ENCODE measurements at regions not wholly inside any gene's neighbourhood (a gene's known extent, or its start where the extent isn't known, plus 50 kb on each side); places are given as distances from the start of the nearest gene placed in this dataset.
A peak's percentile ranks its signal among the peaks of the same experiment; 100 is the strongest.

- Histone ChIP-seq H3K14ac (ENCODE audit: low read length) (no peak overlapping the region), H3K36me3 (ENCODE audit: control insufficient read depth in 1 of 2, insufficient read depth in 2 of 2, low read length in 2 of 2) (no peaks in the 10 kb centered on the region), H3K9me3 (ENCODE audit: insufficient read depth, low read depth, low read length) (no peaks in the 10 kb centered on the region), H2BK5ac (ENCODE audit: low read depth, low read length, poor library complexity) (peak overlapping the region; percentile 31), H3K4me1 (ENCODE audit: control insufficient read depth in 1 of 2, insufficient read depth in 2 of 2, low read length in 2 of 2) (peaks cover 2 to 4% of the 10 kb centered on the region in 2 experiments), H3K79me1 (ENCODE audit: low read length) (peaks cover 2% of the 10 kb centered on the region), H3K4me2 (ENCODE audit: low read length) (no peak overlapping the region), H4K91ac (ENCODE audit: low read depth, low read length) (no peak overlapping the region), H4K8ac (ENCODE audit: low read depth, low read length) (peak overlapping the region; percentile 19), H3K27ac (ENCODE audit: low read depth, low read length) (no peak overlapping the region), H3K79me2 (ENCODE audit: control insufficient read depth, insufficient read depth, low read length, poor library complexity) (no peaks in the 10 kb centered on the region), H3K4ac (ENCODE audit: low read depth, low read length) (no peak overlapping the region), H3K4me3 (ENCODE audit: low read depth, low read length) (no peak overlapping the region), H4K12ac (ENCODE audit: low read depth, low read length) (no peak overlapping the region), H2AK5ac (ENCODE audit: low read length) (no peak overlapping the region), H2AFZ (ENCODE audit: insufficient read depth, low read length, poor library complexity) (no peak overlapping the region), H3K18ac (ENCODE audit: low read length) (no peak overlapping the region), H3K27me3 (ENCODE audit: insufficient read depth, low read length) (no peaks in the 10 kb centered on the region), H2BK120ac (ENCODE audit: insufficient read depth, low read length, poor library complexity) (no peak overlapping the region), H2BK12ac (ENCODE audit: low read length) (no peak overlapping the region), H3K9ac (ENCODE audit: low read length) (no peak overlapping the region), H3K23ac (ENCODE audit: low read length) (no peak overlapping the region)
- no CpG with 5 or more reads among the region's 3 CpGs for WGBS (ENCODE audit: extremely low coverage, insufficient coverage, insufficient read length)
- DNase-seq = peak; percentile 81 to 87
Observed at GRCh38 chr11:32259641-32260081, 168.8 kb downstream of the RCN1 start.

GRCh38 chr11:32262367-32262766, 171.5 kb downstream of the RCN1 start:
- Histone ChIP-seq H2BK120ac (ENCODE audit: insufficient read depth, low read length, poor library complexity) (no peak overlapping the region), H3K27me3 (ENCODE audit: insufficient read depth, low read length) (no peaks in the 10 kb centered on the region), H3K9me3 (ENCODE audit: insufficient read depth, low read depth, low read length) (no peaks in the 10 kb centered on the region), H3K4ac (ENCODE audit: low read depth, low read length) (no peak overlapping the region), H3K14ac (ENCODE audit: low read length) (no peak overlapping the region), H4K8ac (ENCODE audit: low read depth, low read length) (no peak overlapping the region), H2BK12ac (ENCODE audit: low read length) (no peak overlapping the region), H3K9ac (ENCODE audit: low read length) (no peak overlapping the region), H4K91ac (ENCODE audit: low read depth, low read length) (no peak overlapping the region), H3K18ac (ENCODE audit: low read length) (no peak overlapping the region), H3K4me1 (ENCODE audit: control insufficient read depth in 1 of 2, insufficient read depth in 2 of 2, low read length in 2 of 2) (peaks cover 2 to 4% of the 10 kb centered on the region in 2 experiments), H2AFZ (ENCODE audit: insufficient read depth, low read length, poor library complexity) (no peak overlapping the region), H3K79me1 (ENCODE audit: low read length) (peaks cover 2% of the 10 kb centered on the region), H3K4me2 (ENCODE audit: low read length) (no peak overlapping the region), H2AK5ac (ENCODE audit: low read length) (no peak overlapping the region), H3K27ac (ENCODE audit: low read depth, low read length) (no peak overlapping the region), H3K23ac (ENCODE audit: low read length) (no peak overlapping the region), H3K79me2 (ENCODE audit: control insufficient read depth, insufficient read depth, low read length, poor library complexity) (no peaks in the 10 kb centered on the region), H3K4me3 (ENCODE audit: low read depth, low read length) (no peak overlapping the region), H3K36me3 (ENCODE audit: control insufficient read depth in 1 of 2, insufficient read depth in 2 of 2, low read length in 2 of 2) (no peaks in the 10 kb centered on the region), H2BK5ac (ENCODE audit: low read depth, low read length, poor library complexity) (no peak overlapping the region), H4K12ac (ENCODE audit: low read depth, low read length) (no peak overlapping the region)
- WGBS (ENCODE audit: extremely low coverage, insufficient coverage, insufficient read length) = no CpG with 5 or more reads among the region's 1 CpG
- no peak for DNase-seq

GRCh38 chr11:32265911-32266310, 169.4 kb downstream of the WT1 start:
- Histone ChIP-seq H3K4ac (ENCODE audit: low read depth, low read length) (no peak overlapping the region), H3K9ac (ENCODE audit: low read length) (no peak overlapping the region), H4K8ac (ENCODE audit: low read depth, low read length) (no peak overlapping the region), H2BK120ac (ENCODE audit: insufficient read depth, low read length, poor library complexity) (no peak overlapping the region), H3K9me3 (ENCODE audit: insufficient read depth, low read depth, low read length) (no peaks in the 10 kb centered on the region), H4K91ac (ENCODE audit: low read depth, low read length) (no peak overlapping the region), H3K4me1 (ENCODE audit: control insufficient read depth in 1 of 2, insufficient read depth in 2 of 2, low read length in 2 of 2) (peaks cover 2 to 4% of the 10 kb centered on the region in 2 experiments), H3K18ac (ENCODE audit: low read length) (no peak overlapping the region), H2BK12ac (ENCODE audit: low read length) (no peak overlapping the region), H3K27ac (ENCODE audit: low read depth, low read length) (no peak overlapping the region), H2BK5ac (ENCODE audit: low read depth, low read length, poor library complexity) (no peak overlapping the region), H3K23ac (ENCODE audit: low read length) (no peak overlapping the region), H4K12ac (ENCODE audit: low read depth, low read length) (no peak overlapping the region), H2AFZ (ENCODE audit: insufficient read depth, low read length, poor library complexity) (no peak overlapping the region), H3K14ac (ENCODE audit: low read length) (no peak overlapping the region), H3K27me3 (ENCODE audit: insufficient read depth, low read length) (no peaks in the 10 kb centered on the region), H3K4me3 (ENCODE audit: low read depth, low read length) (no peak overlapping the region), H3K79me1 (ENCODE audit: low read length) (no peaks in the 10 kb centered on the region), H3K79me2 (ENCODE audit: control insufficient read depth, insufficient read depth, low read length, poor library complexity) (no peaks in the 10 kb centered on the region), H3K36me3 (ENCODE audit: control insufficient read depth in 1 of 2, insufficient read depth in 2 of 2, low read length in 2 of 2) (no peaks in the 10 kb centered on the region), H2AK5ac (ENCODE audit: low read length) (no peak overlapping the region), H3K4me2 (ENCODE audit: low read length) (no peak overlapping the region)
- no peak for DNase-seq
- WGBS (ENCODE audit: extremely low coverage, insufficient coverage, insufficient read length) = no CpG with 5 or more reads among the region's 1 CpG

GRCh38 chr11:32266601-32267000, 168.7 kb downstream of the WT1 start:
- H2BK12ac ChIP-seq (ENCODE audit: low read length) = no peak overlapping the region
- H3K4me3 ChIP-seq (ENCODE audit: low read depth, low read length) = no peak overlapping the region
- H3K9ac ChIP-seq (ENCODE audit: low read length) = no peak overlapping the region
- H3K9me3 ChIP-seq (ENCODE audit: insufficient read depth, low read depth, low read length) = no peaks in the 10 kb centered on the region
- H4K91ac ChIP-seq (ENCODE audit: low read depth, low read length) = no peak overlapping the region
- no peak overlapping the region for H3K14ac ChIP-seq (ENCODE audit: low read length)
- H4K12ac ChIP-seq (ENCODE audit: low read depth, low read length) = no peak overlapping the region
- no peak overlapping the region for H3K27ac ChIP-seq (ENCODE audit: low read depth, low read length)
- no peaks in the 10 kb centered on the region for H3K27me3 ChIP-seq (ENCODE audit: insufficient read depth, low read length)
- H2BK5ac ChIP-seq (ENCODE audit: low read depth, low read length, poor library complexity) = no peak overlapping the region
- no peaks in the 10 kb centered on the region for H3K36me3 ChIP-seq (ENCODE audit: control insufficient read depth in 1 of 2, insufficient read depth in 2 of 2, low read length in 2 of 2)
- peaks cover 2 to 4% of the 10 kb centered on the region in 2 experiments for H3K4me1 ChIP-seq (ENCODE audit: control insufficient read depth in 1 of 2, insufficient read depth in 2 of 2, low read length in 2 of 2)
- no peak overlapping the region for H2AFZ ChIP-seq (ENCODE audit: insufficient read depth, low read length, poor library complexity)
- H4K8ac ChIP-seq (ENCODE audit: low read depth, low read length) = no peak overlapping the region
- no peaks in the 10 kb centered on the region for H3K79me2 ChIP-seq (ENCODE audit: control insufficient read depth, insufficient read depth, low read length, poor library complexity)
- H3K23ac ChIP-seq (ENCODE audit: low read length) = no peak overlapping the region
- DNase-seq = no peak
- no peak overlapping the region for H3K4me2 ChIP-seq (ENCODE audit: low read length)
- H2AK5ac ChIP-seq (ENCODE audit: low read length) = no peak overlapping the region
- H3K79me1 ChIP-seq (ENCODE audit: low read length) = no peaks in the 10 kb centered on the region
- H2BK120ac ChIP-seq (ENCODE audit: insufficient read depth, low read length, poor library complexity) = no peak overlapping the region
- no peak overlapping the region for H3K18ac ChIP-seq (ENCODE audit: low read length)
- no CpG with 5 or more reads among the region's 4 CpGs for WGBS (ENCODE audit: extremely low coverage, insufficient coverage, insufficient read length)
- H3K4ac ChIP-seq (ENCODE audit: low read depth, low read length) = no peak overlapping the region

Measured in trophoblast cell (in vitro differentiated cells and primary cell).